Gastroesophageal sphincter (tissue), 3 donors: ENCODE measurements at regions not wholly inside any gene's neighbourhood (a gene's known extent, or its start where the extent isn't known, plus 50 kb on each side); places are given as distances from the start of the nearest gene placed in this dataset.

Source experiments
- POLR2A ChIP-seq, 2 donors: fragments of 450-650 bp; IDR thresholded peaks; one replicate each; pipeline ENCODE4 v1.6.1; 2017; ENCODE audit warnings: antibody characterized with exemption in 2 of 2, mild to moderate bottlenecking in 2 of 2, moderate library complexity in 1 of 2
- POLR2AphosphoS5 ChIP-seq: sonication (generic); formaldehyde crosslinking; IDR thresholded peaks from one replicate; pipeline ENCODE4 v1.6.1; 2017; ENCODE audit warnings: antibody characterized with exemption
- TF ChIP-seq, protein P1 (sequence below), 4 experiments: fragments of 200-600 bp in 2 of 4; fragments of 450-650 bp in 2 of 4; sonication (generic) in 1 of 4; IDR thresholded peaks; one replicate each; pipeline ENCODE4 v1.5.1; 2017 to 2019; ENCODE audit warnings: antibody characterized with exemption in 4 of 4, mild to moderate bottlenecking in 2 of 4, moderate library complexity in 2 of 4

DNA sequence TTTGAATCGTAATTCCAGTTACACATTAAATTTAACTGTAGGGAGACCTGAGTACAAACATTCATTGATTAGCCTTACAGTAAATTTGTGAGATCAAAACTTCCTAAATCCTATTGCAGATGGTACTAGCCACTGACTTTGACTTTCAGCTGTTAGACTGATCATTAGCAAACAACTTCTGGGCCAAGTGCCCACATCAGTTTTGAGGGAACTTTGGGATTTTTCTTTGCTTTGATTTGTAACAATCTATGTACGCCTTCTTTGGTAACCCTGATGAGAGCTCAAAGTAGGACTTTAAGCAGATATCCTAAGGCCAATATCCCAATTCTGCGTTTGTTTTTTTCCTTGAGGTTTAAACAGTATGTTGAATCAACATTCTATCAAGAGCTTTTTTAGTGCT lies 131.5 kb downstream of the DLEU7 start:
- TF ChIP-seq POLR2AphosphoS5 (no peak), POLR2A (IDR thresholded peaks at IDR 0.05) (no peak)
- TF ChIP-seq, protein P1, sequence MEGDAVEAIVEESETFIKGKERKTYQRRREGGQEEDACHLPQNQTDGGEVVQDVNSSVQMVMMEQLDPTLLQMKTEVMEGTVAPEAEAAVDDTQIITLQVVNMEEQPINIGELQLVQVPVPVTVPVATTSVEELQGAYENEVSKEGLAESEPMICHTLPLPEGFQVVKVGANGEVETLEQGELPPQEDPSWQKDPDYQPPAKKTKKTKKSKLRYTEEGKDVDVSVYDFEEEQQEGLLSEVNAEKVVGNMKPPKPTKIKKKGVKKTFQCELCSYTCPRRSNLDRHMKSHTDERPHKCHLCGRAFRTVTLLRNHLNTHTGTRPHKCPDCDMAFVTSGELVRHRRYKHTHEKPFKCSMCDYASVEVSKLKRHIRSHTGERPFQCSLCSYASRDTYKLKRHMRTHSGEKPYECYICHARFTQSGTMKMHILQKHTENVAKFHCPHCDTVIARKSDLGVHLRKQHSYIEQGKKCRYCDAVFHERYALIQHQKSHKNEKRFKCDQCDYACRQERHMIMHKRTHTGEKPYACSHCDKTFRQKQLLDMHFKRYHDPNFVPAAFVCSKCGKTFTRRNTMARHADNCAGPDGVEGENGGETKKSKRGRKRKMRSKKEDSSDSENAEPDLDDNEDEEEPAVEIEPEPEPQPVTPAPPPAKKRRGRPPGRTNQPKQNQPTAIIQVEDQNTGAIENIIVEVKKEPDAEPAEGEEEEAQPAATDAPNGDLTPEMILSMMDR (IDR thresholded peaks at IDR 0.05) = no peak
